ENCODE measurements at regions not wholly inside any gene's neighbourhood (a gene's known extent, or its start where the extent isn't known, plus 50 kb on each side); places are given as distances from the start of the nearest gene placed in this dataset.

DNA sequence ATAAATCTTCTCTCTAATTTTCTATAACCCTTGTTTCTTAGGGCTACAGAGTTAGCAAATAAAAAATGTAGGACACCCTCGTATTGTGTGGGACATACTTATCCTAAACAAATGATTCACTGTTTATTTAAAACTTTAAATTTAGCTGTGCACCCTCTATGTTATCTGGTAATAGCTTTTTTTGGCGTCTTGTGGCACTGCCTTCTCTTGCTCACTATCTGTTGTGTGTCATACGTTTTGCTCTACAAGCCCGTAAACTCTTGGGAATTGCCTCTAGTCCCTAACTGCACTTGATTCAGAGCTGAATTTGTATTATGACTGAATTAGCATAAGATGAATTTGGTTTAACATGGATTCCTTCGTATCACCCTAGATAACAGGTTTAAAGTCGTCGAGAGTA lies 144.3 kb upstream of the MYOCD start:
- Histone ChIP-seq H2AK5ac (ENCODE audit: low read length) (no peak overlapping the region), H2AFZ (ENCODE audit: insufficient read depth, low read length, poor library complexity) (no peak overlapping the region), H3K4ac (ENCODE audit: low read depth, low read length) (no peak overlapping the region), H3K79me2 (ENCODE audit: control insufficient read depth, insufficient read depth, low read length, poor library complexity) (no peaks in the 10 kb centered on the region), H3K23ac (ENCODE audit: low read length) (no peak overlapping the region), H3K9ac (ENCODE audit: low read length) (no peak overlapping the region), H3K79me1 (ENCODE audit: low read length) (peaks cover 17% of the 10 kb centered on the region), H4K8ac (ENCODE audit: low read depth, low read length) (no peak overlapping the region), H3K36me3 (ENCODE audit: control insufficient read depth in 1 of 2, insufficient read depth in 2 of 2, low read length in 2 of 2) (peaks cover 0 to 3% of the 10 kb centered on the region in 2 experiments), H3K4me3 (ENCODE audit: low read depth, low read length) (no peak overlapping the region), H3K9me3 (ENCODE audit: insufficient read depth, low read depth, low read length) (no peaks in the 10 kb centered on the region), H3K14ac (ENCODE audit: low read length) (no peak overlapping the region), H2BK12ac (ENCODE audit: low read length) (peak overlapping the region; percentile 95), H3K27ac (ENCODE audit: low read depth, low read length) (no peak overlapping the region), H2BK120ac (ENCODE audit: insufficient read depth, low read length, poor library complexity) (peak overlapping the region; percentile 25), H3K4me2 (ENCODE audit: low read length) (no peak overlapping the region), H3K18ac (ENCODE audit: low read length) (no peak overlapping the region), H3K27me3 (ENCODE audit: insufficient read depth, low read length) (no peaks in the 10 kb centered on the region), H3K4me1 (ENCODE audit: control insufficient read depth in 1 of 2, insufficient read depth in 2 of 2, low read length in 2 of 2) (peaks cover 0 to 11% of the 10 kb centered on the region in 2 experiments), H4K91ac (ENCODE audit: low read depth, low read length) (peak overlapping the region; percentile 42), H2BK5ac (ENCODE audit: low read depth, low read length, poor library complexity) (peak overlapping the region; percentile 46), H4K12ac (ENCODE audit: low read depth, low read length) (no peak overlapping the region)
- no CpG with 5 or more reads among the region's 7 CpGs for WGBS (ENCODE audit: extremely low coverage, insufficient coverage, insufficient read length)
- no peak for DNase-seq

GRCh38 chr17:12522336-12522735 lies 143.4 kb upstream of the MYOCD start:
- Histone ChIP-seq H3K79me2 (ENCODE audit: control insufficient read depth, insufficient read depth, low read length, poor library complexity) (no peaks in the 10 kb centered on the region), H3K4me3 (ENCODE audit: low read depth, low read length) (no peak overlapping the region), H3K23ac (ENCODE audit: low read length) (no peak overlapping the region), H3K27me3 (ENCODE audit: insufficient read depth, low read length) (no peaks in the 10 kb centered on the region), H3K27ac (ENCODE audit: low read depth, low read length) (peak overlapping the region; percentile 95), H3K18ac (ENCODE audit: low read length) (no peak overlapping the region), H2BK12ac (ENCODE audit: low read length) (no peak overlapping the region), H4K91ac (ENCODE audit: low read depth, low read length) (no peak overlapping the region), H3K79me1 (ENCODE audit: low read length) (peaks cover 17% of the 10 kb centered on the region), H2AK5ac (ENCODE audit: low read length) (no peak overlapping the region), H3K36me3 (ENCODE audit: control insufficient read depth in 1 of 2, insufficient read depth in 2 of 2, low read length in 2 of 2) (peaks cover 0 to 3% of the 10 kb centered on the region in 2 experiments), H3K9ac (ENCODE audit: low read length) (no peak overlapping the region), H3K4me1 (ENCODE audit: control insufficient read depth in 1 of 2, insufficient read depth in 2 of 2, low read length in 2 of 2) (peaks cover 0 to 11% of the 10 kb centered on the region in 2 experiments), H3K4ac (ENCODE audit: low read depth, low read length) (no peak overlapping the region), H2AFZ (ENCODE audit: insufficient read depth, low read length, poor library complexity) (no peak overlapping the region), H3K9me3 (ENCODE audit: insufficient read depth, low read depth, low read length) (no peaks in the 10 kb centered on the region), H4K8ac (ENCODE audit: low read depth, low read length) (no peak overlapping the region), H2BK120ac (ENCODE audit: insufficient read depth, low read length, poor library complexity) (peak overlapping the region; percentile 6), H3K4me2 (ENCODE audit: low read length) (peak overlapping the region; percentile 54), H2BK5ac (ENCODE audit: low read depth, low read length, poor library complexity) (peak overlapping the region; percentile 69), H3K14ac (ENCODE audit: low read length) (no peak overlapping the region), H4K12ac (ENCODE audit: low read depth, low read length) (no peak overlapping the region)
- WGBS (ENCODE audit: extremely low coverage, insufficient coverage, insufficient read length), result no CpG with 5 or more reads among the region's 7 CpGs
- peak; percentile 52 to 73 for DNase-seq

DNA sequence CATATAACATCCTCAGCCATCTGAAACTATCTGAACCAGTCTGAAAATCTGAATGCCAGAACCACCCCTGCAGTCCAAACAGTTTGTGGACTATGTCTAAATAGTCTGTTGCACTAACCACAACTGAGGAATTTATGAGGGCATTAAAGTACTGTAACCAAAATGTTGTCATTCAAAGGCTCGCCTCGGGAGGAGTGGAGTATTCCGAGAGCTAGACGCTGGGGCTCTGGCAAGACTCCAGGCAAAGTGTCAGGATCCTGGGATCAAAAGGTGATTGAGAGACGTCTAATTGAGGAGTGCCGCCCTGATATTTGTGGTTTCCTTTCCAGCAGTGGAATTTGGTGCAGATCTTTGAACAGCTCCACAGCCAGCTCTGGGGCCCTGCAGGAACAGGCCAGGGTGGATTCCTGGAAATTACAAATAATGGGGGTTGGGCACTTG lies 142.9 kb upstream of the MYOCD start:
- H4K91ac ChIP-seq (ENCODE audit: low read depth, low read length), result no peak overlapping the region
- H3K4me2 ChIP-seq (ENCODE audit: low read length), result peak overlapping the region; percentile 54
- no peak overlapping the region for H3K23ac ChIP-seq (ENCODE audit: low read length)
- peaks cover 0 to 11% of the 10 kb centered on the region in 2 experiments for H3K4me1 ChIP-seq (ENCODE audit: control insufficient read depth in 1 of 2, insufficient read depth in 2 of 2, low read length in 2 of 2)
- H2BK120ac ChIP-seq (ENCODE audit: insufficient read depth, low read length, poor library complexity), result no peak overlapping the region
- no peak overlapping the region for H3K9ac ChIP-seq (ENCODE audit: low read length)
- H3K18ac ChIP-seq (ENCODE audit: low read length), result no peak overlapping the region
- no peak overlapping the region for H4K12ac ChIP-seq (ENCODE audit: low read depth, low read length)
- H3K79me2 ChIP-seq (ENCODE audit: control insufficient read depth, insufficient read depth, low read length, poor library complexity), result no peaks in the 10 kb centered on the region
- peak overlapping the region; percentile 95 for H3K27ac ChIP-seq (ENCODE audit: low read depth, low read length)
- H3K4ac ChIP-seq (ENCODE audit: low read depth, low read length), result no peak overlapping the region
- peaks cover 17% of the 10 kb centered on the region for H3K79me1 ChIP-seq (ENCODE audit: low read length)
- no peak overlapping the region for H2AFZ ChIP-seq (ENCODE audit: insufficient read depth, low read length, poor library complexity)
- peak; percentile 98 to 99 for DNase-seq
- peaks cover 0 to 3% of the 10 kb centered on the region in 2 experiments for H3K36me3 ChIP-seq (ENCODE audit: control insufficient read depth in 1 of 2, insufficient read depth in 2 of 2, low read length in 2 of 2)
- H3K4me3 ChIP-seq (ENCODE audit: low read depth, low read length), result no peak overlapping the region
- no peak overlapping the region for H2AK5ac ChIP-seq (ENCODE audit: low read length)
- H4K8ac ChIP-seq (ENCODE audit: low read depth, low read length), result no peak overlapping the region
- no peaks in the 10 kb centered on the region for H3K9me3 ChIP-seq (ENCODE audit: insufficient read depth, low read depth, low read length)
- no CpG with 5 or more reads among the region's 6 CpGs for WGBS (ENCODE audit: extremely low coverage, insufficient coverage, insufficient read length)
- no peak overlapping the region for H2BK5ac ChIP-seq (ENCODE audit: low read depth, low read length, poor library complexity)
- no peak overlapping the region for H3K14ac ChIP-seq (ENCODE audit: low read length)
- no peaks in the 10 kb centered on the region for H3K27me3 ChIP-seq (ENCODE audit: insufficient read depth, low read length)
- H2BK12ac ChIP-seq (ENCODE audit: low read length), result no peak overlapping the region

- H2BK120ac ChIP-seq (ENCODE audit: insufficient read depth, low read length, poor library complexity), result peak overlapping the region; percentile 29
- H3K18ac ChIP-seq (ENCODE audit: low read length), result no peak overlapping the region
- H2AFZ ChIP-seq (ENCODE audit: insufficient read depth, low read length, poor library complexity), result no peak overlapping the region
- no peaks in the 10 kb centered on the region for H3K79me2 ChIP-seq (ENCODE audit: control insufficient read depth, insufficient read depth, low read length, poor library complexity)
- no peak overlapping the region for H3K14ac ChIP-seq (ENCODE audit: low read length)
- peak overlapping the region; percentile 52 for H2BK12ac ChIP-seq (ENCODE audit: low read length)
- H4K8ac ChIP-seq (ENCODE audit: low read depth, low read length), result no peak overlapping the region
- H4K12ac ChIP-seq (ENCODE audit: low read depth, low read length), result no peak overlapping the region
- peaks cover 0 to under 1% of the 10 kb centered on the region in 2 experiments for H3K36me3 ChIP-seq (ENCODE audit: control insufficient read depth in 1 of 2, insufficient read depth in 2 of 2, low read length in 2 of 2)
- H3K9me3 ChIP-seq (ENCODE audit: insufficient read depth, low read depth, low read length), result no peaks in the 10 kb centered on the region
- H3K4me1 ChIP-seq (ENCODE audit: control insufficient read depth in 1 of 2, insufficient read depth in 2 of 2, low read length in 2 of 2), result peaks cover 0 to 9% of the 10 kb centered on the region in 2 experiments
- H3K79me1 ChIP-seq (ENCODE audit: low read length), result peaks cover 14% of the 10 kb centered on the region
- no CpG with 5 or more reads among the region's 5 CpGs for WGBS (ENCODE audit: extremely low coverage, insufficient coverage, insufficient read length)
- H3K9ac ChIP-seq (ENCODE audit: low read length), result no peak overlapping the region
- no peak overlapping the region for H3K4ac ChIP-seq (ENCODE audit: low read depth, low read length)
- no peak overlapping the region for H3K23ac ChIP-seq (ENCODE audit: low read length)
- peak overlapping the region; percentile 55 for H3K4me2 ChIP-seq (ENCODE audit: low read length)
- H3K27ac ChIP-seq (ENCODE audit: low read depth, low read length), result peak overlapping the region; percentile 76
- H4K91ac ChIP-seq (ENCODE audit: low read depth, low read length), result no peak overlapping the region
- no peak overlapping the region for H3K4me3 ChIP-seq (ENCODE audit: low read depth, low read length)
- H2AK5ac ChIP-seq (ENCODE audit: low read length), result no peak overlapping the region
- H2BK5ac ChIP-seq (ENCODE audit: low read depth, low read length, poor library complexity), result no peak overlapping the region
- no peaks in the 10 kb centered on the region for H3K27me3 ChIP-seq (ENCODE audit: insufficient read depth, low read length)
- DNase-seq, result no peak
Measured at GRCh38 chr17:12523244-12523643, 142.4 kb upstream of the MYOCD start.
